ENCODE measurements at regions not wholly inside any gene's neighbourhood (a gene's known extent, or its start where the extent isn't known, plus 50 kb on each side); places are given as distances from the start of the nearest gene placed in this dataset.

- H3K36me3 ChIP-seq (replicated peaks; ENCODE audit: insufficient read depth, low read length): no peaks in the 10 kb centered on the region
- peaks cover 18% of the 10 kb centered on the region for H3F3A ChIP-seq (ENCODE audit: insufficient read depth, low read length)
- H3K9me3 ChIP-seq (replicated peaks; ENCODE audit: insufficient read depth, low read length): no peaks in the 10 kb centered on the region
- H3K9me2 ChIP-seq (replicated peaks; ENCODE audit: insufficient read depth, low read length): no peaks in the 10 kb centered on the region
- H3K4me2 ChIP-seq (ENCODE audit: low read depth, low read length): peak overlapping the region; percentile 2; the same call in 1 of the 2 replicates
- H3K79me2 ChIP-seq (ENCODE audit: low read length): no peaks in the 10 kb centered on the region
- H2AFZ ChIP-seq (ENCODE audit: low read length): no peak overlapping the region
- no peaks in the 10 kb centered on the region for H4K20me1 ChIP-seq (ENCODE audit: insufficient read depth, low read length)
- no peak for TF ChIP-seq EZH2phosphoT487 (IDR thresholded peaks at IDR 0.05; ENCODE audit: low read length)
- peak; percentile 45 for DNase-seq
- H3K9ac ChIP-seq (ENCODE audit: low read length): no peak overlapping the region
- H3K27me3 ChIP-seq (replicated peaks; ENCODE audit: insufficient read depth, low read length): no peaks in the 10 kb centered on the region
- H3K4me1 ChIP-seq (ENCODE audit: low read length): peaks cover 48% of the 10 kb centered on the region
- no peak overlapping the region for H3K4me3 ChIP-seq (ENCODE audit: low read length)
- peak overlapping the region; percentile 6; the same call in 1 of the 2 replicates for H3K27ac ChIP-seq (ENCODE audit: low read length)
Measured at GRCh38 chr11:23573429-23573828, 713.2 kb upstream of the CCDC179 start.

DNA sequence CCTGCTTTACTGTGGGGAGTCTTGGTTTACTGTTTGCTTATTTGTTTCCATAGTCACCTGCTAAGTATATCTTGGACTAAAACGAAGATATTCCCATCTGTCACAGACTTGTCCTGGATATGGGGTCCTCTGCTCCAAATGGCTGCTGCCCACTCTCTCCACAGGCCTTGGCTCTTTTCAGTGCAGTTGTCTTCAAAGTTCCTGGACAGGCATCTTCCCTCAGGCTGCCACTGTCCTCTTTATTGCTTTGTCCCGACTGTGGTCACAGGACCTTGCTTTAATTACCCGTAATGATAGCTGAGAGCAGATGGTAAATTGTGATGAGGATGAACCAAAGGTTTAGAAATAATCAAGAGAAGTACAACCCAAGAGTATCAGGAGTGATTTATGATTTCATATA, 713.9 kb upstream of the CCDC179 start:
- Histone ChIP-seq H4K20me1 (ENCODE audit: insufficient read depth, low read length) (no peaks in the 10 kb centered on the region), H2AFZ (ENCODE audit: low read length) (no peak overlapping the region), H3K9ac (ENCODE audit: low read length) (no peak overlapping the region), H3K4me2 (ENCODE audit: low read depth, low read length) (no peak overlapping the region), H3K79me2 (ENCODE audit: low read length) (no peaks in the 10 kb centered on the region), H3F3A (ENCODE audit: insufficient read depth, low read length) (peaks cover 12% of the 10 kb centered on the region), H3K4me3 (ENCODE audit: low read length) (no peak overlapping the region), H3K36me3 (replicated peaks; ENCODE audit: insufficient read depth, low read length) (no peaks in the 10 kb centered on the region), H3K27ac (ENCODE audit: low read length) (no peak overlapping the region), H3K9me3 (replicated peaks; ENCODE audit: insufficient read depth, low read length) (no peaks in the 10 kb centered on the region), H3K4me1 (ENCODE audit: low read length) (peaks cover 42% of the 10 kb centered on the region), H3K27me3 (replicated peaks; ENCODE audit: insufficient read depth, low read length) (no peaks in the 10 kb centered on the region), H3K9me2 (replicated peaks; ENCODE audit: insufficient read depth, low read length) (no peaks in the 10 kb centered on the region)
- DNase-seq: no peak
- no peak for TF ChIP-seq EZH2 (optimal IDR thresholded peaks at IDR 0.05; ENCODE audit: low read depth, low read length)
- no peak for TF ChIP-seq CTCF (IDR thresholded peaks at IDR 0.05; ENCODE audit: low read length)
- no peak for TF ChIP-seq EZH2phosphoT487 (IDR thresholded peaks at IDR 0.05; ENCODE audit: low read length)

DNA sequence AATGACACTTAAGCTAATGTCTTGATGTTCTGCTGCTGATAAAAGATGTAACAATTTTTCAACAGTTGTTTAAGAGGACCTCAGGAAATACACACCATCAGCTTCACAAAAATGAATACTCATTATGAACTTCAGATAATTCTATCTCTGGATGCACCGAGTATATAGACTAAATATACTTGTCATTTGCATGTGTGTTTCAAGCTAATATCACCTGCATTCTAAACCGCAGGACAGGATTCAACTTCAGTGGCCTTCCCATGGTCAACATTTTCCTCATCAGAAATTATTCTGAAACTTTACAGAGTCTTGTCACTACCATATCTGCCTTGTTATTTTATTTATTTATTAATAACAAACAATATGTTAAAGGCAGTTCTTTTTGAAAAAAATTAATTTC, 717.0 kb upstream of the CCDC179 start:
- Histone ChIP-seq H2AFZ (ENCODE audit: low read length) (no peak overlapping the region), H3K79me2 (ENCODE audit: low read length) (no peaks in the 10 kb centered on the region), H3K9me2 (replicated peaks; ENCODE audit: insufficient read depth, low read length) (no peaks in the 10 kb centered on the region), H3K9ac (ENCODE audit: low read length) (no peak overlapping the region), H3K27me3 (replicated peaks; ENCODE audit: insufficient read depth, low read length) (no peaks in the 10 kb centered on the region), H3F3A (ENCODE audit: insufficient read depth, low read length) (0 out of 2 replicates have a peak, but pooled peaks cover 3% of the 10 kb centered on the region), H3K27ac (ENCODE audit: low read length) (peak overlapping the region; percentile 12; the same call in 1 of the 2 replicates), H3K4me3 (ENCODE audit: low read length) (no peak overlapping the region), H3K9me3 (replicated peaks; ENCODE audit: insufficient read depth, low read length) (no peaks in the 10 kb centered on the region), H4K20me1 (ENCODE audit: insufficient read depth, low read length) (no peaks in the 10 kb centered on the region), H3K4me1 (ENCODE audit: low read length) (peaks cover 32% of the 10 kb centered on the region), H3K36me3 (replicated peaks; ENCODE audit: insufficient read depth, low read length) (no peaks in the 10 kb centered on the region), H3K4me2 (ENCODE audit: low read depth, low read length) (peak overlapping the region; percentile 61)
- TF ChIP-seq EZH2phosphoT487 (IDR thresholded peaks at IDR 0.05; ENCODE audit: low read length) (no peak), CTCF (IDR thresholded peaks at IDR 0.05; ENCODE audit: low read length) (no peak), EZH2 (optimal IDR thresholded peaks at IDR 0.05; ENCODE audit: low read depth, low read length) (no peak)
- peak; percentile 44 for DNase-seq

GRCh38 chr11:23585416-23586104, 725.3 kb upstream of the CCDC179 start:
- Histone ChIP-seq H3K36me3 (replicated peaks; ENCODE audit: insufficient read depth, low read length) (no peaks in the 10 kb centered on the region), H3F3A (ENCODE audit: insufficient read depth, low read length) (no peaks in the 10 kb centered on the region), H3K9me3 (replicated peaks; ENCODE audit: insufficient read depth, low read length) (no peaks in the 10 kb centered on the region), H4K20me1 (ENCODE audit: insufficient read depth, low read length) (no peaks in the 10 kb centered on the region), H2AFZ (ENCODE audit: low read length) (no peak overlapping the region), H3K4me2 (ENCODE audit: low read depth, low read length) (no peak overlapping the region), H3K79me2 (ENCODE audit: low read length) (no peaks in the 10 kb centered on the region), H3K4me3 (ENCODE audit: low read length) (no peak overlapping the region), H3K9me2 (replicated peaks; ENCODE audit: insufficient read depth, low read length) (no peaks in the 10 kb centered on the region), H3K4me1 (ENCODE audit: low read length) (peaks cover 7% of the 10 kb centered on the region), H3K27ac (ENCODE audit: low read length) (no peak overlapping the region), H3K27me3 (replicated peaks; ENCODE audit: insufficient read depth, low read length) (no peaks in the 10 kb centered on the region), H3K9ac (ENCODE audit: low read length) (no peak overlapping the region)
- no peak for TF ChIP-seq EZH2phosphoT487 (IDR thresholded peaks at IDR 0.05; ENCODE audit: low read length)
- DNase-seq: no peak

Measured in MM.1S (cell line).